GM13976 (cell line): ENCODE measurements at regions not wholly inside any gene's neighbourhood (a gene's known extent, or its start where the extent isn't known, plus 50 kb on each side); places are given as distances from the start of the nearest gene placed in this dataset.

Source experiments
- DNase-seq: peaks from one replicate; pipeline ENCODE4 v3.0.0; 2012; ENCODE audit warnings: low spot score
- CTCF ChIP-seq: IDR thresholded peaks from 2 replicates; pipeline ENCODE4 v1.5.1; 2012; ENCODE audit warnings: borderline replicate concordance, mild to moderate bottlenecking; ENCODE audit not compliant: insufficient read depth; ENCODE audit errors: extremely low read depth, missing control alignments, control extremely low read depth
- in situ Hi-C: fragments of 300-500 bp; cut with MboI; formaldehyde crosslinking; loops from one replicate; pipeline ENCODE4 v1.12.0; 2022; ENCODE audit warnings: low sequenced_read_pairs, mixed read lengths, inconsistent platforms; ENCODE audit not compliant: unreplicated experiment

- in situ Hi-C loops = no loop called here
- no peak for TF ChIP-seq CTCF
- no peak for DNase-seq
Measured at GRCh38 chr1:95935719-95936118, 701.7 kb downstream of the RWDD3 start.

GRCh38 chr1:95941121-95941798, 707.2 kb downstream of the RWDD3 start:
- no peak for DNase-seq
- no peak for TF ChIP-seq CTCF
- in situ Hi-C loops = no loop called here

DNA sequence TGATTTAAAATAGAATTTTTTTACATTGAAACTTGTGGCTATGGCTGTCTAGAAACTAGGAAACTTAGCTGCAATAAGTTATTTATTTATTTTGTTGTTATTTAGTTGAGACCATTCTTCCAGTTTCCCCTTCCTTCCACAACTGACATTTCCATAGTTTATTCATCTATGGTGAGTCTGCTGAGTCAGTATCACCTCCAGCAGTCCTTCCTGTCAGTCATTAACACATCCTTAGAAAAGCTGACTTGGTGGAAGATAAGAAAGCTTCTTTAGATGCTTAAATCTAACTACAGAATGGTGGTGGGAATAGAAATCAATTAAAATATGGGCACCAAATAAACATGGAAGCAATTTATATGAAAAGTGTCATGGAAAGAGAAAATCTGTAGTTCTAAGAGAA, 714.0 kb downstream of the RWDD3 start:
- in situ Hi-C loops = no loop called here
- DNase-seq = no peak
- TF ChIP-seq CTCF = no peak

DNA sequence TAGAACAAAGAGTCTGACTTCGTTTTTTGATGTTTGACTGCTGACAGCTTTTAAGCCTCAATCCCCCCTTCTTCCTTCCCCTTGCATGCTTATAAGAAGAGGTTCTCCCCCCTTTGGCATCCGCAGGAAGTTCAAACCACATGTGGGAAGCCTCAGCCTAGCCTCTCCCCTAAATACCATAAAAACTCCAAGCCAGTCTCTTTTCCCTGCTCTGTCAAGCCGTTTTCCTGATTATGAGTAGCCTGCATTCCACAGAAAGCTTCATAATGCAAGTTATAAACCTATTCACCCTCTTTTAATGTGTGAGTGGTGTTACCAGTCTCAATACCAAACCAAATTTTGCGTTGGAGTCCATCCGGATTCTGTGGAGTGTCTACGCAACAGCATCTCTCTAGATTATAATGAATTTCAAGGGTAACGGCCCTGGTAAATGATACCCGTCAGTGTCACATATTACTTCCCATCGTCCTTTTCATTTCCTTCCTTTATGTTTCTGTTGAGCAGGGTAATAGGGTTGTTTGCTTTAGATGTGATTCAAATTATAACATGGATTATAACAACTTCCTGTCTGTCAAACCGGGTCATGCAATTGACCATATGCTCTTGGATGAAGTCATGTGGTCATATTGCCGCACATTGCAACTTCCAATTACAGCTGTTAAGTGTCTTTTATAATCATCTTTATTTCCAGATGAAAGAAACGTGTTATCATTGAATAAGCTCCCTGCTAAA, 717.5 kb downstream of the RWDD3 start:
- in situ Hi-C loops = no loop called here
- DNase-seq = no peak
- TF ChIP-seq CTCF = no peak

- TF ChIP-seq CTCF = no peak
- in situ Hi-C loops = no loop called here
- no peak for DNase-seq
Measured at GRCh38 chr1:95953015-95953414, 719.0 kb downstream of the RWDD3 start.

DNA sequence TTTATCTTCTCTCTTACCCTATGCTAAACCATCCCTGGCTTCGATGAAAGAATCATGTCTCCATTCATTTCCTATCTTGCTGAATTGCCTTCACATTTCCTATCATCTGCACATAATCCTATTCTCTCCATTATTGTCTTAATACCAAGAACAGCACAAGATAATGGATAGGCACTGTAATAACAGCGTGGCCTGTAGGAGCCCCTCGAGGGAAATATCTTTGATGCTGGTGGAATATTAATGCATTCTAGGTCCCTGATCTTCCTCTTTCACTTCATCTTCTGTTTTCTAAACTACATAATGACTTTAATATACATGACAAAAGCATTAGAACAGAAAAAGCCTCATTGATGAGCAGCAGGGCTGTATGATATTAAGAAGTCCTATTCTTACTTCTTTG, 720.6 kb downstream of the RWDD3 start:
- in situ Hi-C loops = no loop called here
- no peak for TF ChIP-seq CTCF
- no peak for DNase-seq

GRCh38 chr1:95956215-95956614, 722.2 kb downstream of the RWDD3 start:
- no peak for TF ChIP-seq CTCF
- in situ Hi-C loops = no loop called here
- no peak for DNase-seq
